ENCODE measurements at regions not wholly inside any gene's neighbourhood (a gene's known extent, or its start where the extent isn't known, plus 50 kb on each side); places are given as distances from the start of the nearest gene placed in this dataset.
"Not testable (repeated sequence)": the region's sequence is repeated elsewhere in the genome, so short reads cannot be mapped to it uniquely, and the experiment has no call there.

- no peaks in the 10 kb centered on the region for H3K4me1 ChIP-seq (replicated peaks; ENCODE audit: insufficient read depth)
- H3K4me3 ChIP-seq: no peak overlapping the region
- CTCF ChIA-PET: no interaction called here
- no peaks in the 10 kb centered on the region for H3K36me3 ChIP-seq (ENCODE audit: low read depth)
- H3K9me2 ChIP-seq (ENCODE audit: insufficient read depth): no peaks in the 10 kb centered on the region
- H3K79me2 ChIP-seq (ENCODE audit: low read depth): no peaks in the 10 kb centered on the region
- no peaks in the 10 kb centered on the region for H3K9me3 ChIP-seq (ENCODE audit: insufficient read depth, low read depth)
- POLR2A ChIA-PET (ENCODE audit: unreplicated experiment): no interaction called here
- H2AFZ ChIP-seq: no peak overlapping the region
- DNase-seq: no peak
- intact Hi-C loops (cut with micrococcal nuclease; ENCODE audit: unreplicated experiment): no loop called here
- H3K27ac ChIP-seq: no peak overlapping the region
- BruUV-seq (replicated peaks): no TSS peak
- TF ChIP-seq, protein P1, sequence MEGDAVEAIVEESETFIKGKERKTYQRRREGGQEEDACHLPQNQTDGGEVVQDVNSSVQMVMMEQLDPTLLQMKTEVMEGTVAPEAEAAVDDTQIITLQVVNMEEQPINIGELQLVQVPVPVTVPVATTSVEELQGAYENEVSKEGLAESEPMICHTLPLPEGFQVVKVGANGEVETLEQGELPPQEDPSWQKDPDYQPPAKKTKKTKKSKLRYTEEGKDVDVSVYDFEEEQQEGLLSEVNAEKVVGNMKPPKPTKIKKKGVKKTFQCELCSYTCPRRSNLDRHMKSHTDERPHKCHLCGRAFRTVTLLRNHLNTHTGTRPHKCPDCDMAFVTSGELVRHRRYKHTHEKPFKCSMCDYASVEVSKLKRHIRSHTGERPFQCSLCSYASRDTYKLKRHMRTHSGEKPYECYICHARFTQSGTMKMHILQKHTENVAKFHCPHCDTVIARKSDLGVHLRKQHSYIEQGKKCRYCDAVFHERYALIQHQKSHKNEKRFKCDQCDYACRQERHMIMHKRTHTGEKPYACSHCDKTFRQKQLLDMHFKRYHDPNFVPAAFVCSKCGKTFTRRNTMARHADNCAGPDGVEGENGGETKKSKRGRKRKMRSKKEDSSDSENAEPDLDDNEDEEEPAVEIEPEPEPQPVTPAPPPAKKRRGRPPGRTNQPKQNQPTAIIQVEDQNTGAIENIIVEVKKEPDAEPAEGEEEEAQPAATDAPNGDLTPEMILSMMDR (conservative IDR thresholded peaks at IDR 0.05): no peak
- no peak for TF ChIP-seq EZH2 (IDR thresholded peaks at IDR 0.05; ENCODE audit: low read depth)
- H4K20me1 ChIP-seq (ENCODE audit: insufficient read depth): no peaks in the 10 kb centered on the region
- H3K27me3 ChIP-seq (ENCODE audit: insufficient read depth, low read depth): peaks cover 16% of the 10 kb centered on the region; the same call in 1 of the 2 replicates
- no peak overlapping the region for H3K4me2 ChIP-seq
- H3F3A ChIP-seq (ENCODE audit: insufficient read depth, low read depth): no peaks in the 10 kb centered on the region
Observed at GRCh38 chrX:80572636-80573035, 152.4 kb downstream of the TENT5D start.

DNA sequence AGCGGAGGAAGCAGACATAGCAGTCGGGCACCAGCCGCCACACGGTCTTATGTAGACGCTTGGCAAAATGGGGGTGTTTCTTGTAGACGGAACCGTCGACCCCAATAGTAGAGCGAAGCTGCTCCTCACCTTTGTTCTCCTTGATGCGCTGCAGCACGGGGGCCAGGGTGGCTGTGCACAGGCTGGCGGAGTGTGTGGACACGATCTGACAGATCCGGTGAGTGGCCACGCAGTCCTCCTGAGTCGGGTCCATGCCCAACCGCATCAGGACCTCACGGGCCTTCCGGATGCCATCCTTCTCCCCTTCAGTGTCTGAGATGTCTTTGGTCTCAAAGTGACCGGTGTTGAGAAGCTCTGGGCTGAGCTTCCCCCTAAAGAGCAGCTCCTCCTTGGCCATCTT lies 153.0 kb downstream of the TENT5D start:
- no peaks in the 10 kb centered on the region for H3K9me3 ChIP-seq (ENCODE audit: insufficient read depth, low read depth)
- H2AFZ ChIP-seq: no peak overlapping the region
- H3F3A ChIP-seq (ENCODE audit: insufficient read depth, low read depth): no peaks in the 10 kb centered on the region
- DNase-seq: no peak
- no peaks in the 10 kb centered on the region for H3K79me2 ChIP-seq (ENCODE audit: low read depth)
- H4K20me1 ChIP-seq (ENCODE audit: insufficient read depth): no peaks in the 10 kb centered on the region
- peaks cover 16% of the 10 kb centered on the region; the same call in 1 of the 2 replicates for H3K27me3 ChIP-seq (ENCODE audit: insufficient read depth, low read depth)
- no peak overlapping the region for H3K4me3 ChIP-seq
- ChIA-PET CTCF (no interaction called here), POLR2A (ENCODE audit: unreplicated experiment) (no interaction called here)
- no peak for TF ChIP-seq EZH2 (IDR thresholded peaks at IDR 0.05; ENCODE audit: low read depth)
- TF ChIP-seq, protein P1 (conservative IDR thresholded peaks at IDR 0.05): no peak
- H3K4me1 ChIP-seq (replicated peaks; ENCODE audit: insufficient read depth): no peaks in the 10 kb centered on the region
- no peak overlapping the region for H3K27ac ChIP-seq
- H3K9me2 ChIP-seq (ENCODE audit: insufficient read depth): no peaks in the 10 kb centered on the region
- intact Hi-C loops (cut with micrococcal nuclease; ENCODE audit: unreplicated experiment): no loop called here
- H3K36me3 ChIP-seq (ENCODE audit: low read depth): no peaks in the 10 kb centered on the region
- H3K4me2 ChIP-seq: no peak overlapping the region
- no TSS peak for BruUV-seq (replicated peaks)

DNA sequence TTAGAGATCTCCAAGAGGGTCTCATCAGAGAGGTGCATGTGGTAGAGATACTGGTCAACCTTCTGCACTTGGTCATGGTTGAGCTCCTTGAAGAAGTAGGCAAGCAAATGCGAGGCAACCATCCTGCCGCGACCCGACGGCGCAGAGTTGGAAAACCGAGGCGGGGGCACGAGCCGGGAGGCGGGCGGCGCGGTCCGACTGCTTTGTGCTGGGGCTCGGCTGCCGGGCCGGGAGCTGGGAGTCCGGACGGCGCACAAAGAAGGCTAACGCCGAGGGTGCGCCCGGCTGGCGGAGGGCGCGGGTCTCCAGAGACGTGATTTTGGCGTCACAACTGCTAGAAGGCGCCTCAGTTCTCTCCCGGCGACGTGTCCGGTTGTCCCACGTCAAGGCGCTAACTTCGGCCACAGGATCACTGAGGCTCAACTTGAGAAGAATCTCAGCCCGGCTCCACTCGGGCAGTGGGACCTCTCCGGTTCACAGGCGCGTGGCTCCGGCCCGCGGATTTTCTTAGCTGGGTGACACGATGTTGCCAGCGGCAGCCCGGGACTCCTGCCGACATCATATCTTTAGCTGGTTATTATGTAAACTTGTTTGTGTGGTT lies 154.3 kb downstream of the TENT5D start:
- H3K4me2 ChIP-seq; H3K4me1 ChIP-seq (replicated peaks; ENCODE audit: insufficient read depth); H4K20me1 ChIP-seq (ENCODE audit: insufficient read depth); POLR2A ChIA-PET (ENCODE audit: unreplicated experiment); H3K79me2 ChIP-seq (ENCODE audit: low read depth); DNase-seq; H3F3A ChIP-seq (ENCODE audit: insufficient read depth, low read depth); H3K9me2 ChIP-seq (ENCODE audit: insufficient read depth); H3K9me3 ChIP-seq (ENCODE audit: insufficient read depth, low read depth); H3K36me3 ChIP-seq (ENCODE audit: low read depth); H3K27ac ChIP-seq; BruUV-seq (replicated peaks); H3K4me3 ChIP-seq; CTCF ChIA-PET; H2AFZ ChIP-seq: not testable (repeated sequence)
- H3K27me3 ChIP-seq (ENCODE audit: insufficient read depth, low read depth): peaks cover 16% of the 10 kb centered on the region; the same call in 1 of the 2 replicates
- intact Hi-C loops (cut with micrococcal nuclease; ENCODE audit: unreplicated experiment): loop anchor here (5.0 kb wide), 1 partner anchor 142 kb away; no protein-coding TSS in a partner anchor

DNA sequence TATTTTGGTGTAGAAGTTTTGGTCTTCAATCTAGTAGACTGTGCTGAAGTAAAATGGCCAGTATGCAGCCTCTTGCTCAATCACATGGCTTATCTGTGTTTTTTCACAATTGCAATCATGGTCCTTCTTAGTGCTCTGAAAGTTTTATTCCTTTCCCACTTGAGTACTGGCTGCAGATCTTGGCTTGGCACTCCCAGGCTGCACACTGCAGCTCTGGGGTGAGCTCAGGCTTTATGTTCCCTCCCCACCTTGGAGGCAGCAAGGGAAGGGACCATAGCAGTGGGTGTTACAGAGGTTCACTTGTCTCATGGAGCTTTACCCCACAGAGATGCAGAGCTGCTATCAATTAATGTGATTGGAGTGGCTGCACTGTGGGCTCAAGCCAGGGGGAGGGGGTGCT lies 156.0 kb downstream of the TENT5D start:
- Histone ChIP-seq H3F3A (ENCODE audit: insufficient read depth, low read depth) (no peaks in the 10 kb centered on the region), H2AFZ (no peak overlapping the region), H3K27me3 (ENCODE audit: insufficient read depth, low read depth) (peaks cover 16% of the 10 kb centered on the region; the same call in 1 of the 2 replicates), H4K20me1 (ENCODE audit: insufficient read depth) (no peaks in the 10 kb centered on the region), H3K9me2 (ENCODE audit: insufficient read depth) (no peaks in the 10 kb centered on the region), H3K4me3 (no peak overlapping the region), H3K79me2 (ENCODE audit: low read depth) (no peaks in the 10 kb centered on the region), H3K4me1 (replicated peaks; ENCODE audit: insufficient read depth) (no peaks in the 10 kb centered on the region), H3K36me3 (ENCODE audit: low read depth) (no peaks in the 10 kb centered on the region), H3K27ac (no peak overlapping the region), H3K4me2 (no peak overlapping the region), H3K9me3 (ENCODE audit: insufficient read depth, low read depth) (no peaks in the 10 kb centered on the region)
- CTCF ChIA-PET: no interaction called here
- intact Hi-C loops (cut with micrococcal nuclease; ENCODE audit: unreplicated experiment): loop anchor here (5.0 kb wide), 1 partner anchor 144 kb away; no protein-coding TSS in a partner anchor
- POLR2A ChIA-PET (ENCODE audit: unreplicated experiment): no interaction called here
- TF ChIP-seq, protein P1 (conservative IDR thresholded peaks at IDR 0.05): no peak
- no peak for TF ChIP-seq EZH2 (IDR thresholded peaks at IDR 0.05; ENCODE audit: low read depth)
- DNase-seq: no peak
- no TSS peak for BruUV-seq (replicated peaks)
